Psoas muscle (tissue), 7 donors: ENCODE measurements at regions not wholly inside any gene's neighbourhood (a gene's known extent, or its start where the extent isn't known, plus 50 kb on each side); places are given as distances from the start of the nearest gene placed in this dataset.

Experiments
- ATAC-seq, 4 donors: fragments of 200-7000 bp; cut with Tn5 transposase; one replicate each; pipeline ENCODE4 v1.9.1; 2020; ENCODE audit warnings: moderate library complexity in 3 of 4, mild to moderate bottlenecking in 2 of 4
- DNase-seq, 2 donors: peaks; one replicate each; pipeline ENCODE4 v3.0.0-alpha.2; 2020
- H3K27ac ChIP-seq: fragments of 200-600 bp; one replicate; pipeline ENCODE4 v1.8.0; 2022
- H3K27me3 ChIP-seq, 3 donors: fragments of 200-600 bp in 1 of 3; one replicate each; pipeline versions ENCODE4 v1.6.1 to v1.8.0; 2013 to 2022; ENCODE audit warnings: low read length in 2 of 3, mild to moderate bottlenecking in 2 of 3, moderate library complexity in 1 of 3; ENCODE audit not compliant: insufficient read depth in 3 of 3
- H3K36me3 ChIP-seq, 2 donors: fragments of 200-600 bp in 1 of 2; one replicate each; pipeline versions ENCODE4 v1.6.1 to v1.8.0; 2013 to 2022; ENCODE audit warnings: low read depth in 1 of 2, mild to moderate bottlenecking in 1 of 2, moderate library complexity in 1 of 2; ENCODE audit not compliant: insufficient read depth in 1 of 2
- H3K4me1 ChIP-seq: fragments of 200-600 bp; one replicate; pipeline ENCODE4 v1.8.0; 2022
- H3K4me3 ChIP-seq: fragments of 200-600 bp; one replicate; pipeline ENCODE4 v1.8.0; 2022; ENCODE audit warnings: mild to moderate bottlenecking
- H3K9me3 ChIP-seq: fragments of 200-600 bp; one replicate; pipeline ENCODE4 v1.8.0; 2022
- CTCF ChIP-seq: fragments of 200-600 bp; IDR thresholded peaks from one replicate; pipeline ENCODE4 v1.8.0; 2022; ENCODE audit warnings: antibody characterized with exemption
- WGBS, 3 donors: extraction: QIAGEN DNeasy Blood & Tissue Kit; methylation state at CpG; one replicate each; pipeline versions ENCODE4 v1.1.6 to v1.1.7; 2013; 5-methylcytosine and 5-hydroxymethylcytosine counted together
- intact Hi-C, 2 donors: fragments of 100-400 bp; cut with DNase I; formaldehyde crosslinking; loops; one replicate each; pipeline versions ENCODE4 v1.11.0 to v1.14.2; 2022
- donor health status: healthy with polysubstance abuse.
- donor health status: DM: no; HTN: no; CAD: no; lungs with moderate emphysema.
- donor health status: Bipolar disorder and iron deficiency.
- donor health status: healthy.
- donor health status: DM: yes; HTN: yes; CAD: no.
- donor health status: DM: no; HTN: no; CAD: no.
- donor health status: DM: yes; HTN: yes; CAD: no.

GRCh38 chr5:122653087-122654017 is 121.5 kb upstream of the SNX2 start:
- Histone ChIP-seq H3K9me3 (peaks cover 4% of the 10 kb centered on the region), H3K4me1 (no peaks in the 10 kb centered on the region), H3K27me3 (no peaks in the 10 kb centered on the region), H3K4me3 (no peak overlapping the region), H3K27ac (no peak overlapping the region), H3K36me3 (no peaks in the 10 kb centered on the region)
- no peak for TF ChIP-seq CTCF
- intact Hi-C loops, result no loop called here
- no peak for ATAC-seq
- 60 to 72% (median 65%) methylated on average over 3 of the region's 3 CpGs for WGBS, 3 donors
- no peak for DNase-seq

- WGBS, 3 donors, result 35 to 43% (median 36%) methylated on average over 4 of the region's 4 CpGs
- no peak for TF ChIP-seq CTCF
- Histone ChIP-seq H3K4me3 (no peak overlapping the region), H3K27ac (no peak overlapping the region), H3K36me3 (no peaks in the 10 kb centered on the region), H3K9me3 (no peaks in the 10 kb centered on the region), H3K27me3 (no peaks in the 10 kb centered on the region), H3K4me1 (no peaks in the 10 kb centered on the region)
- ATAC-seq (no peak), DNase-seq (no peak)
- intact Hi-C loops, result no loop called here
These were observed 118.7 kb upstream of the SNX2 start for GRCh38 chr5:122656160-122656559.

GRCh38 chr5:122656577-122656976 is 118.3 kb upstream of the SNX2 start:
- no peak for ATAC-seq
- DNase-seq, result no peak
- 89 to 91% (median 89%) methylated on average over 1 of the region's 1 CpG for WGBS, 3 donors
- TF ChIP-seq CTCF, result no peak
- no peaks in the 10 kb centered on the region for H3K27me3 ChIP-seq
- H3K36me3 ChIP-seq, result no peaks in the 10 kb centered on the region
- intact Hi-C loops, result no loop called here
- no peaks in the 10 kb centered on the region for H3K9me3 ChIP-seq
- H3K4me1 ChIP-seq, result no peaks in the 10 kb centered on the region
- no peak overlapping the region for H3K27ac ChIP-seq
- H3K4me3 ChIP-seq, result no peak overlapping the region

GRCh38 chr5:122661496-122662180 is 113.2 kb upstream of the SNX2 start:
- Histone ChIP-seq H3K9me3 (no peaks in the 10 kb centered on the region), H3K4me1 (no peaks in the 10 kb centered on the region), H3K4me3 (no peak overlapping the region), H3K36me3 (no peaks in the 10 kb centered on the region), H3K27me3 (no peaks in the 10 kb centered on the region), H3K27ac (no peak overlapping the region)
- TF ChIP-seq CTCF, result no peak
- intact Hi-C loops, result no loop called here
- WGBS, 3 donors, result 17 to 28% (median 21%) methylated on average over 1 of the region's 1 CpG
- ATAC-seq, result no peak
- no peak for DNase-seq
